ENCODE measurements at regions not wholly inside any gene's neighbourhood (a gene's known extent, or its start where the extent isn't known, plus 50 kb on each side); places are given as distances from the start of the nearest gene placed in this dataset.

GRCh38 chr2:48026865-48027264, 120.6 kb upstream of the FBXO11 start:
- Mint-ChIP-seq H3K27ac (no peak overlapping the region), H3K4me3 (ENCODE audit: low read depth) (no peak overlapping the region), H3K9me3 (ENCODE audit: low read depth) (peaks cover 4% of the 10 kb centered on the region), H3K27me3 (no peaks in the 10 kb centered on the region), H3K4me1 (ENCODE audit: low read depth) (no peaks in the 10 kb centered on the region), H3K36me3 (ENCODE audit: insufficient read depth) (no peaks in the 10 kb centered on the region)
- no peak for DNase-seq (ENCODE audit: low spot score, unreplicated experiment)
- TF ChIP-seq, protein P1, sequence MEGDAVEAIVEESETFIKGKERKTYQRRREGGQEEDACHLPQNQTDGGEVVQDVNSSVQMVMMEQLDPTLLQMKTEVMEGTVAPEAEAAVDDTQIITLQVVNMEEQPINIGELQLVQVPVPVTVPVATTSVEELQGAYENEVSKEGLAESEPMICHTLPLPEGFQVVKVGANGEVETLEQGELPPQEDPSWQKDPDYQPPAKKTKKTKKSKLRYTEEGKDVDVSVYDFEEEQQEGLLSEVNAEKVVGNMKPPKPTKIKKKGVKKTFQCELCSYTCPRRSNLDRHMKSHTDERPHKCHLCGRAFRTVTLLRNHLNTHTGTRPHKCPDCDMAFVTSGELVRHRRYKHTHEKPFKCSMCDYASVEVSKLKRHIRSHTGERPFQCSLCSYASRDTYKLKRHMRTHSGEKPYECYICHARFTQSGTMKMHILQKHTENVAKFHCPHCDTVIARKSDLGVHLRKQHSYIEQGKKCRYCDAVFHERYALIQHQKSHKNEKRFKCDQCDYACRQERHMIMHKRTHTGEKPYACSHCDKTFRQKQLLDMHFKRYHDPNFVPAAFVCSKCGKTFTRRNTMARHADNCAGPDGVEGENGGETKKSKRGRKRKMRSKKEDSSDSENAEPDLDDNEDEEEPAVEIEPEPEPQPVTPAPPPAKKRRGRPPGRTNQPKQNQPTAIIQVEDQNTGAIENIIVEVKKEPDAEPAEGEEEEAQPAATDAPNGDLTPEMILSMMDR (IDR thresholded peaks at IDR 0.05; ENCODE audit: unreplicated experiment): no peak

GRCh38 chr2:48032765-48033164, 126.5 kb upstream of the FBXO11 start:
- H3K36me3 Mint-ChIP-seq (ENCODE audit: insufficient read depth): no peaks in the 10 kb centered on the region
- TF ChIP-seq, protein P1 (IDR thresholded peaks at IDR 0.05; ENCODE audit: unreplicated experiment): no peak
- DNase-seq (ENCODE audit: low spot score, unreplicated experiment): no peak
- peaks cover 8% of the 10 kb centered on the region for H3K9me3 Mint-ChIP-seq (ENCODE audit: low read depth)
- H3K4me3 Mint-ChIP-seq (ENCODE audit: low read depth): no peak overlapping the region
- no peaks in the 10 kb centered on the region for H3K27me3 Mint-ChIP-seq
- no peak overlapping the region for H3K27ac Mint-ChIP-seq
- H3K4me1 Mint-ChIP-seq (ENCODE audit: low read depth): no peaks in the 10 kb centered on the region

DNA sequence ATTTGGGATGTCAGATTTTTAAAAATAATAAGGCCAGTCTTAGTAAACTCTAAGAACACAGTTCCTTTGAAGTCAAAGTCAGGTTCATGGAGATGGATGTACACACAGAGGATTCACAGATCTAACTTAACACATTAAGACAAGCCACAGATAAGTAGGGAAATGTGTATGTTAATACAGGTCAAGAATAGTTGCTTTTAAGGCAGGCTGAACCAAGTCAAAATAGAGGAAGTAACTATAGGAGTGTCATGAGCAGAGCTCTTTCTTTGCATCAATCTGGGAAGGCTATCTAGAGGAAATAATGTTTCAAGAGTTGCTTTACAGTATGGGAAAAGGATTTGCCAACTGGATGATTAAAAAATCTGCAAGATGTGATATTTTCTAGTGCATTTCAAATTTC, 128.0 kb upstream of the FBXO11 start:
- no peaks in the 10 kb centered on the region for H3K27me3 Mint-ChIP-seq
- no peak for DNase-seq (ENCODE audit: low spot score, unreplicated experiment)
- no peaks in the 10 kb centered on the region for H3K4me1 Mint-ChIP-seq (ENCODE audit: low read depth)
- H3K27ac Mint-ChIP-seq: no peak overlapping the region
- H3K36me3 Mint-ChIP-seq (ENCODE audit: insufficient read depth): no peaks in the 10 kb centered on the region
- H3K4me3 Mint-ChIP-seq (ENCODE audit: low read depth): no peak overlapping the region
- TF ChIP-seq, protein P1 (IDR thresholded peaks at IDR 0.05; ENCODE audit: unreplicated experiment): no peak
- H3K9me3 Mint-ChIP-seq (ENCODE audit: low read depth): peaks cover 6% of the 10 kb centered on the region

GRCh38 chr2:48036312-48036711, 130.0 kb upstream of the FBXO11 start:
- Mint-ChIP-seq H3K36me3 (ENCODE audit: insufficient read depth) (no peaks in the 10 kb centered on the region), H3K27me3 (no peaks in the 10 kb centered on the region), H3K4me1 (ENCODE audit: low read depth) (no peaks in the 10 kb centered on the region), H3K4me3 (ENCODE audit: low read depth) (no peak overlapping the region), H3K27ac (no peak overlapping the region), H3K9me3 (ENCODE audit: low read depth) (peaks cover 6% of the 10 kb centered on the region)
- no peak for DNase-seq (ENCODE audit: low spot score, unreplicated experiment)
- TF ChIP-seq, protein P1 (IDR thresholded peaks at IDR 0.05; ENCODE audit: unreplicated experiment): no peak

DNA sequence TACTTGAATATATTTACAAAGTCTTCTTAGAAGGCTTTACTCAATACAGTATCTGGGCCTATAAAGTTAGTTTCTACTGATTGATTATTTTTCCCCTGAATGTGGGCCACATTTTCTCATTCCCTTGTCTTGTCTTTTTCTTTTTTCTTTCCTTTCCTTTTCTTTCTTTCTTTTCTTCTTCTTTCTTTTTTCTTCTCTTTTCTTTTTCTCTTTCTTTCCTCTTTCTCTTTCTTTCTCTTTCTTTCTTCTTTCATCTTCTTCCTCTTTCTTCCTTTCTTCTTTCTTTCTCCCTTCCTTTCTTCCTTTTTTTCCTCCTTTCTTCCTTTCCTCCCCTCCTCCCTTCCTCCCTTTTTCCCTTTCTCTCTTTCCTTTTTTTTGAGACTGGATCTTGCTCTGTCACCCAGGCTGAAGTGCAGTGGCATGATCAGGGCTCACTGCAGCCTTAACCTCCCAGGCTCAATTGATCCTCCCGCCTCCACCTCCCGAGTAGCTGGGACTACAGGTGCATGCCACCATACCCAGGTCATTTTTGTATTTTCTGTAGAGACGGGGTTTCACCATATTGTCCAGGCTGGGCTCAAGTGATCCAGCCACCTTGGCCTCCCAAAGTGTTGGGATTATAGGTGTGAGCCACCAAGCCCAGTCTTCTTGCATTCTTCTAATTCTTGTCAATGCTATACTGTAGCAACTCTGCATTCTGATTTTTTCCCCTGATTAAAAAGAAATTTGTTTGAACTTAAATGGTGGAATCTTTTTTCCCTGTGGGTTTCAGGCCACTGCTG, 133.1 kb upstream of the FBXO11 start:
- no peaks in the 10 kb centered on the region for H3K27me3 Mint-ChIP-seq
- DNase-seq (ENCODE audit: low spot score, unreplicated experiment): no peak
- no peak overlapping the region for H3K27ac Mint-ChIP-seq
- no peaks in the 10 kb centered on the region for H3K4me1 Mint-ChIP-seq (ENCODE audit: low read depth)
- peaks cover 6% of the 10 kb centered on the region for H3K9me3 Mint-ChIP-seq (ENCODE audit: low read depth)
- TF ChIP-seq, protein P1 (IDR thresholded peaks at IDR 0.05; ENCODE audit: unreplicated experiment): no peak
- H3K36me3 Mint-ChIP-seq (ENCODE audit: insufficient read depth): no peaks in the 10 kb centered on the region
- H3K4me3 Mint-ChIP-seq (ENCODE audit: low read depth): no peak overlapping the region
